Suppressor macrophage (primary cell): ENCODE measurements at regions not wholly inside any gene's neighbourhood (a gene's known extent, or its start where the extent isn't known, plus 50 kb on each side); places are given as distances from the start of the nearest gene placed in this dataset.

Experiments used
- DNase-seq, 4 experiments: peaks; one replicate each; pipeline ENCODE4 v3.0.0-alpha.2; 2020 to 2022

DNA sequence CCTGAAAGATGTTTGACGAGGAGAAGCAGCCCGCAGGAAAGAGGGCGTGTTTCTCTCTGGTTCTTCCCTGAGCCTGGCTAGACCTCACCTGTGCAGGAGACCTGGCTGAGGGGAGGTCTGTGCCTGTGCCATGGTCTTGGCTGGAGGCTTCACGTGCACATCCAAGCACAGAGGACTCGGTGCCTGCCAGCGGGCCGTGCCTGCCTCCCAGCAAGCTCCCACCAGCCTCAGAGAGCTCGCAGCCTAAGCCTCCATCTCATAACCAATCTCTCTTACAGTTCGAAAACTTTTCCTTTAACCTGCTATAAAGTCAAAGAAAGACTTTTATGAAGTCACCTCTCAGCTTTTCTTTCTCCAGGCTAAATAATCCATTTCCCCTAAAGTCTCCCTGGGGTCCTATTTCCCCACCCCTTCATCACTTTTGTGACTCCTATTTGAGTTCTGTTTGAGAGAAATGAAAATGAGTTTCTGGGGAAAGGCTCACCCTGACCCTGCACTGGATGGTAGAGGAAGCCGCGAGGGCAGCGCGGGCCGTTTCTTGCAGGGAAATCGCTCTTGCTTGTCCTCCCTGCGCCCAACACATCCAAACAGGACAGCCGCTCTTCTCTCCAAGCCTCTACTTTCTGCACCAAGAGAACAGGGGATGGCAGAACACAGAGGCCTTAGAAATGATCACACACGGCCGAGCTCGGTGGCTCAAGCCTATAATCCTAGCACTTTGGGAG, 521.0 kb downstream of the SOX11 start:
- DNase-seq = no peak

DNA sequence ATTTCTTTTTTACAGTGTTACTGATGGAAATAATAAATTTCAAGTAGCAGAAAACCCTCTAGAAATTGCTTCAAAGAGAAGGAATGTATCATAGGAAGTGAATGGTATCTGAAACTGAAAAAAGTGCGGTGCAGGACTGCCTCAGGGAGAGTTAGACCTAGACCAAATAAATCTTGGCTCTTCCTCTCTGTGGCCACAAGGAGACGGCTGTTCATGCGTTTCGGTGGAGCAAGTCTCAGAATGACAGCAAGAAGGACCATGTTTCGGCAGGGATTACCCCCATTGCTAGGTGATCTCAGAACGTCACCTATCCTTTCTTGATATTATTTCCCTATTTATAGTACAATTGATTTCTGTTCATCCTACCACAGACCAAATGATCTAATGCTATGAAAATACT, 522.3 kb downstream of the SOX11 start:
- no peak for DNase-seq

DNA sequence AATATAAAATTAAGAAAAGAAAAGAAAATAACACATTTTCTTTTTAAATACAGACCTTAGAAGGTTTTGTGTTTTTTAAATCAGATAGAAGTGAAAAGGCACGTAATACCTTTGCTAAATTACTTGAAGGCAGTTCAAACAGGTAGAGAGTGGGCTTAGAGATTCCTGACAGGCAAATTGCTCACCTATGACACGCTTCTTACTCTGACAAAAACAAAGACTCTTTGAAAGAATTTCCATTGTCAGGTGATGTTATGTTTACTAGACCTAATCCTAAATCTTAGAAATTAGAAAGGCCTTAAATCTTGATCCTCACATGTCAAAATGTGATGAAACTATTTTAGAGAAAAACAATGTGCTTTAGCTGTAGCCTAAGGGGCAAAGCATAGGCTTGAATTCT, 522.9 kb downstream of the SOX11 start:
- no peak for DNase-seq

DNA sequence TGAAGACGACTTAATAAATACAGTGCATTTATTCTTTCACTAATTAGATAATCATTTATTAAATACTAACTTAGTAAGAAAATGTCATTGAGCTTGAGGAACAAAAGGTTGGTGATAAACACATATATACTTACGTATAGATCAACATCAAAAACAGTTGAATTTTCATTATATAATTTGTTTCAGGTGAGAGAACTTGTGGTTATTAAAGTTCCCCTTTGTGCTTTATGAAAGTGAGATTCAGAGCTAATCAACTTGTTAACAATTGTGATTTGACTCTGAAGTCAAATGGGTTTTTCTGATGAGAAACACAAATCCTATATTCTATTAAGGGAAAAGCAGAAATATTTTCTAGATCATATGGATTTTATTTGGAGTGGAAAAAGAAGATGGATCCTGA, 524.0 kb downstream of the SOX11 start:
- no peak for DNase-seq

DNA sequence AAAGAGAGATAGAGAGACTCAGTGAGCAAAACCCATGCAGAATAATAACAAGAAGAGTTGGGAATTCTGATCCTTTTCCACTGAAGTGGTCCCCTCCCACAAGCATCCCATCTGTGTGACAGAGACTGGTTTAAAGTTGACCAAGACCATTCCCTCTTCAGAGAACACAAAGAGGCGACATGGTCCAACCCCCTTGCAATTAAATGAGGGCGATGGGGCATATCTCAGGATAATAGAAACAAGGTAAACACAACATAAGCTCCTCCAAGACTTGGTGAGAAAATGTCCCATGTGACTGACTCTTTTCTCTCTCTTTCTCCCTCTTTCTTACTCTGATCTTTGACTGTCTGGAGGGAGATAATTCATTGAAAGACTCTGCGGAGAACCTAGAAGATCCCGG, 526.7 kb downstream of the SOX11 start:
- no peak for DNase-seq

DNA sequence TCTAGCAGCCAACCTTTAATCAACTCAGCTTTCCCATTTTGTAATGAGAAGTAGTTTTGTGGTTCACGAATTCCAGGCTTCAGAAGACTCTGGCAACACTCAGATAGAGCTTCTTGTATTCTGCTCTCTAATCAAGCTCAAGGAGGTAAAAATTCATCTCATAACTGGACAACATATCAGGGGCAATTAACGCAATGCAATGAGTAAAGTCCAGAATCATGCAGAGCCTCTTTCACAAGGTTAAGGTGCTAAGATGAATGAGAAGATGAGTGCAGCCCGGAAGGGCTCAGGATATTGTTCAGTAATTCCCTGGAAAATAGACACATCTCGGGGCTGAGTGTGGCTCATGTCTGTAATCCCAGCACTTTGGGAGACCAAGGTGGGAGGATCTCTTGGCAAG, 527.7 kb downstream of the SOX11 start:
- no peak for DNase-seq

DNA sequence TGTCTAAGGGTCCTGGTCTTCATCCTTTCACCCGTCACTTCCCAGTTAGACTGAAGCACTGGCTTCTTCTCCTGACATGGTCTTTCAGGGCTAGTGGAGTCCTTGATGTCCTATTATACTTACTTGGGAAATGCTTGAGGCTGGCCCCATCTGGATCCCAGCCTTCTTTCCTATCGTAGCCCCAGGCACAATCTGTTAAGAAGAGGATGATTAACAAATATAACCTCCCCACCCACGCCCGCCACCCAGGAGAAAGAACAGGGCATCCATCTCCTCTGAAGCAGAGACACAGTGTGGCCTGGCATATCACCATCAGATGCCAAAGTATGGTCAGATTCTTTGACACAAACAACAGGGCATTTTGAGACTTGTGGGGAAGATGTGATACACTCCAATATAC, 530.1 kb downstream of the SOX11 start:
- DNase-seq = no peak

DNA sequence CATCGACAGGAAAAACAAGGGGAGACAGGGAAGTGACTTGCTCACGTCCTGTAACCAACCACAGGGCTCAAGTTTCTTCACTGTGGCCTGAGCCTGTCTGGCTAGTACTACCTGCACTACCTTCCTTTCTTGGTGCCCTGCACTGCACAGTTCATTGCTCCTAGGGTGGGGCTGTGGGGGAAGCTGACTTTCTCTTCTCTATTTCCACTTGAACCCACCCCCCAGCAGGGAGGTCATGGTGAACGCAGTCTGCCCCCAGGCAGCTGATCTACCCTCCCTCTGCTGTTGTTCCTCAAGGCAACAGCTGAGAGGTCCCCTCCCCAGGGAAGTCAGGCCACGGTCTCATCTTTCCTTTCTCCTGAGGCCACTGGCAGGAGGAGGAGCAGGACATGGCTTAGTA, 532.1 kb downstream of the SOX11 start:
- no peak for DNase-seq

DNA sequence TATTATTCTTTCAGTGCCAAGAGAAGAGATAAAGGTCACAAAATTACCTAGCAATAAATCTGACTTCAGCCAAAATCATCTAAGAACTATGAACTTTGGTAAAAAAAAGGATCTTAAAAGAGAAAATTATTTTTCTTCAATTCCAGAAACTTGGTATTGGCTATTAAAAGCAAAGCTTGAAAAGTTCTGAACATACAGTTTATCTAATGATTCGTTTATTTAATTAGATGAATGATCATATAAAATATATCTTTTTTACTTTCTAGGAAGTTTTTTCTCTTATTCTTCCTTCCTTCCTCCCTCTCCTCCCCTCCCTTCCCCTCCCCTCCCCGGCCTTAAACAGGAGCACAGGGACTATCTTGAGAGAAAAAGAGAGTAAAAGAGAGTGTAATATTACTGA, 536.1 kb downstream of the SOX11 start:
- DNase-seq = no peak

DNA sequence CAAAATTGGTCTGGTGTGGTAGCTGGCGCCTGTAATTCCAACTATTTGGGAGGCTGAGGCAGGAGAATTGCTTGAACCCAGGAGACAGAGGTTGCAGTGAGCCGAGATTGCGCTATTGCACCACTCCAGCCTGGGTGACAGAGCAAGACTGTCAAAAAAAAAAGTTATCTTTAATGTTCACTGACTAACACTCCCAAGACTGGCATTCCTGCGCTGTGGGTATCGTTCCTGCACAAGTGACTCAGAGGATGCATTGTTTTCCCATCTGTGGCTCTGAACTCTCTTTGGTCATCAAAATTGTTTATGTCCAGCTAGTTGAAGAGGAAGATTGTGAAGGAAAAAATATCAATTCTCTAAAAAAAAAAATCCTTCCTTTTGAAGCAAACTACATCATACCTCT, 539.0 kb downstream of the SOX11 start:
- no peak for DNase-seq

DNA sequence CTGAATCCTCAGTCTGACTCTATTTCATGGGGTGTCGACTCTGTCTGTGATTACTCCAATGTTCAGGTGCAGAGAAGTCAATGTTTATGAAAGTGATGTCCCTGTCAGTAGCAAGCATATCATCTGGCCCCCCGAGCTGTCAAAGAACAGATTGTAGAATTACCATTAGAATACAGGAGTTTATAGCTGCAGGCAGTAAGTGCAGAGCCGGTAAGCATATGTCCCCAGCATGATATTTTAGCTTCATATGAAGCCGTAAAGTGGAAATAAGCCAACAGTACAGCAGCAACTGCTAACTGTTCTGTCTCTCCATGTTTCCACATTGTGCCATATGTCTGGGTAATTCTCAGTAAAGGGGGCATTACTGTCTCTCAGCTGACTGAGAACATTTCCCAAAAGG, 541.8 kb downstream of the SOX11 start:
- no peak for DNase-seq

DNA sequence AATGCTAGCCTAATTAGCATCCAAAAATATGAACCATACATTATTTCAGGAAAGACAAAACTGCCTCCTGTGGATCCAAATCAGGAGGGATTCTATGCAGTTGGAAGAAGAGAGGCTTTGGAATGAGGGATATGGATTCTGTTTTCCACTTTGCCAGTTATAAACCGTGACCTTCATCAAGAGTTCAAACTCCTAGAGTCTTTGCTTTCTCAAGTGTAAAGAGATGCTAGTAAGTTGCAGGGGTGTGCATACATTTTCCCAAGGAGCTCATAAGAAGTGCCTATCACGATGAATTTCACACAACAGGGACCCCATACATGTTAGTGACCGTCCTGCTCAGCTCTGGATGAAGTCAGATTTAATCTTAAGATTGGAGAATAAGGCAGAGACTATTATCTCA, 542.5 kb downstream of the SOX11 start:
- DNase-seq = no peak

DNA sequence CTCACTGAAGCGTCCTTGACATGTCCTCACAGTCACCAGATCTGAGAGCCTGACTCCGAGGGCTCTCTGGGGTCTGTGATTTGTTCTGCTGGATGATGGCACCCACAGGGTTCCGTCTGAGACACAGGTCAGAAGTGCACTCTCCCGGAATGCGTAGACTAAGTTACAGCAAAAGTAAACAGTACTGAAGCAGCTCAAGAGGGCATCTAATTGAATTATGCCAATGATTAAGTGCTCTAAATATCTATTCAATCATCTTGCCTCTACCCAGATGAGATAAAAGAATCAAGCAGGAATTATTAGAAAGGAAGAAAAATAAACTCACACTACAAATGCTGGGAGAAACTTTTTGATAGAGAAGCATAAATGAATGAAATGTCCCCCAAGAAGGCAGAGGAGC, 544.1 kb downstream of the SOX11 start:
- no peak for DNase-seq

DNA sequence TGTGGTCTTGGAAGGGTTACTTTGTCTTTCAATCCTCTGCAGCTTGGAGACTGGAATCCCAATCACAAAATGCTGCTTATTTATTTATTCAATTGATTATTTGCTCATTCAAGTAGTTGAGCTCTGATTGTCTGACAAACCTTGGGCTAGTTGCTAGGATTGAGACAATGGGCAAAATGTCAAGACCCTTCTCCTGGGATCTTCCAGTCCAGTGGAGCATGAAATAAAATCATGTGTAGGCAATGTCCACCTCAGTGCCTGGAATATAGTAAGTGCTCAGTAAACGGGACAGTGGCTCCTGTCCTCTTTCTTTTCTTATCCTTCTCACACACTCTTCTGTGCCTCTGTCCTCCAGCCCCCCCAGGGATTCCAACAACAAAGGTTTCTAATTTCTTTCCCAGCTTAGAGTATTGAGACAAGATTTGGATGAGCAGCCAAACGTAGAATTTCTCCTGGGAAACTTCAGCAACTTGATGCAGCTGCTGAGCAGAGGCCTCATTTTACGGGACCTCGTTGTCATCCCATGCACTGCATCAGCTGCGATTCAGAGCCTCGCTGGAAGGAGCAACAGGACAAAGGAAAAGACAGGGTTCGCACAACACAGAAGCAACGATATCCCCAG, 545.0 kb downstream of the SOX11 start:
- no peak for DNase-seq

DNA sequence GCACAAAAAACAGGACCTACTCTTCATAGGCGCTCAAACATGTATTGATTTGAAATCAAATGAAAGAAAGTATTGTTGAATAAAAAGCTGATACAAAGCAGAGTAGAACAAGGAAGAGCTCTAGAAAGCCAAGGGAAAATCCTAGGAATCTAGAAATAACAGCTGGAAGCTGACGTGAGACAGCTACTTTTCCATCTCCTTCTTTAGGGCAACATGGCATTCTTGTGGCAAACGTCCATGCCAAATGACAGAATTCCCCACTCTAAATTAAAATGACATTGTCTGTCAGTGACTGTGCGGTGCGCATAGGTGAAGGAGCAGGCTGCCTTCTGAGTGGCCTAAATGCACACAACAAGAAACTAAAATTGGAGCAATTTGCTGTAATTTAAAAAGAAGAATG, 557.4 kb downstream of the SOX11 start:
- DNase-seq = no peak

DNA sequence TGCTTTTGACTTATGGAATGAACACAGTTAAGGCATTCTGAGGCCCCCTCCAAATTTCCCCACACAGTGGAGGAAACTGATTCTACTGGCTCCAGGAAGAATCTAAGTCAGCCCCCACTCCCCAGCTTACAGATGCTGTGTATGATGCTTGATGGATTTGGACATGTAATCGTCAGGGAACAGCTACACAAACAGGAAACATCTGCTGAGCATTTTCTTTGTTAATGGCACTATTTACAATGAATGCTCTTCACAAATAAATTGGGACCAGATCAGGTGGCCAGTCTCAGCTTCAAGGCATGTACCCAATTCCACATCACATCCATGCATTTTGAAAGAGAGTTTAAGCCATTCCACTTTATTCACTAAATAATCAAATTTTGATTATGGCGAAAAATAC, 562.3 kb downstream of the SOX11 start:
- DNase-seq = no peak

DNA sequence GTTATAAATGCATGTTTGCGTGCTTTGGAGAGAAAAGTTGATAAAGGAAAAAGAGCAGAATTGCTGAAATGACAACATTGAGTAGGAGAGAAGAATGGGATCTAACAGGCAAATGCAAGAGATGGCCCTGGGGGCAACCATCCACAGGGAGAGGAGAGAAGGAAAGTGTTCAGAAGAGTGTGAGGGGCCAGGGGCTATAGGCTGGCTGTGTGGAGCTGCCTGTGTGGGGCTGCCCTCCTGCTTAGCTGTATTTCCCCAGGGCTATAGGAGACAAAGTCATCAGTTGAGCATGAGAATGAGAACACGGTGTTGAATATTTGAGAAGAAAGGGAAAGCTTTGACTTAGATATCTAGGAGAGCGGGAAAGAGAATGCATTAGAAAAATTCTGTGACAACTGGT, 572.0 kb downstream of the SOX11 start:
- no peak for DNase-seq

DNA sequence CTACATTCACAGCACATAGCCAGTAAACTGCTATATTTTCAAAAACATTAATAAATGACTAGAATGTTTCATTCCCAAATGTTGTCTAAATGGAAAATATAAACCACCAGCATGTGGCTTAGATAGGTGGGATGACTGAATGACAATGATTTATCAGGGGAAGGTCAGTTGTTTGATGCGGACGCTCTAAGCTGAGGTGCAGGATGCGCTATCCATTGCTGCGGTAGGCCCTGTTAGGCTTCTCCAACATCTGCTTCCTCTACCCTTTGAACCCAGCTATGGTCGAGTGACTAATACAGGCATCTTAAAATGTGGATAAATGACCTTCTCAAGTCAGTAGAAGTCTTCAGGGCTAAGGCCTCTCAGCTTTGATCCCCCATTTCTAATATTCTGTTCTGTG, 584.2 kb downstream of the CMPK2 start:
- DNase-seq = no peak

DNA sequence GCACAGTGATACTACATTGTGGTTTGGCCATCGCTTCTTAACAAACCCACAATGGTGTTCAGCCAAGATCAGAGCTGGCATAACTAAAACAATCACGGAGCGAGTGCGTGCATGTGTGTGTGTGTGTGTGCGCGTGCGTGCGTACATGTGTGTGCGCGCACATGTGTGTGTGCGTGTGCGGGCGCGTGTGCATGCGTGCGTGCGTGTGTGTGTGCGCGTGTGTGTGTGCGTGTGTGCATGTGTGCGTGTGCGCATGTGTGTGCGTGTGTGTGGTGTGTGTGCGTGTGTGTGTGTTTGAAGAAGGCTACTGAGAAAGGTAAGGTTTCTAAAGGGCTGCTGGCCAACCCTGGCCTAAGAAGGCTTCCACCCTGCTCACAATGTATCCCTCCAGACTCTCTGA, 582.4 kb downstream of the CMPK2 start:
- no peak for DNase-seq

DNA sequence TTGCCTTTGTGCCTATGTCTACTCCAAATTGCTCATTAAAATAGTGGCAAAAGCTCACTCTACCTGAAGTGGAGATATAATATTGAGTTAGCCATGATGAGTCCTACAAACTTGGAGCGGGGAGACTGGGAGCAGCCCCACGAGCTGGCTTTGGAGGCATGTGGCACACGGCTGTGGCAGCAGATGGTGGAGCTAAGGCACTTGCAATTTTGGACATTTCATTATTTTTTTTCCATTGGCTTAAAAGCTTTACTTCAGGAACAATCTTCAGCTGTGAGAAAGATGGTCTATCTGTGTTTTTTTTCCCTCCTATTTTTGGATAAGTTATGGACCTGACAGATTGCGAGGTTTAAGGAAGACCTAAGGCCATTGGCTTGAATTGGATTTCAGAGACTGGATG, 578.3 kb downstream of the CMPK2 start:
- DNase-seq = no peak

DNA sequence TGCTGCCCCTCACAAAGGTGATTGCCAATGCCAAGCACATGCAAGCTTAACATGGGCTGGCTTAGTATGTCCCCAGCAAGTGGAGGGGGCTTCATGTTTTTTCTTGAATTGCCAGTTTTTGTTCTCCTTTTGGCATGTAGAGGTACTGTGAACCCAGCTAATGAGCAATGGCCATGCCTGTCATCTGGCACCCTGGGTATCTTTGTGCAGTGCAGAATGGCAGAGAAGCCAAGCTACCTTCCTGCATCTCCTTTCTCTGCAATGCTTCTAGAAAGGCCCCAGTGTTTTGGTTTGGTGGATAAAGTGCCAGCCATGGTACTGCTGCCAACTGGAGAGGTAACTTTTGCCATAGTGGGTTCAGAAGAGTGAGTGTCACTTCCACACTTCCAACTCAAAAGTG, 576.9 kb downstream of the CMPK2 start:
- no peak for DNase-seq

DNA sequence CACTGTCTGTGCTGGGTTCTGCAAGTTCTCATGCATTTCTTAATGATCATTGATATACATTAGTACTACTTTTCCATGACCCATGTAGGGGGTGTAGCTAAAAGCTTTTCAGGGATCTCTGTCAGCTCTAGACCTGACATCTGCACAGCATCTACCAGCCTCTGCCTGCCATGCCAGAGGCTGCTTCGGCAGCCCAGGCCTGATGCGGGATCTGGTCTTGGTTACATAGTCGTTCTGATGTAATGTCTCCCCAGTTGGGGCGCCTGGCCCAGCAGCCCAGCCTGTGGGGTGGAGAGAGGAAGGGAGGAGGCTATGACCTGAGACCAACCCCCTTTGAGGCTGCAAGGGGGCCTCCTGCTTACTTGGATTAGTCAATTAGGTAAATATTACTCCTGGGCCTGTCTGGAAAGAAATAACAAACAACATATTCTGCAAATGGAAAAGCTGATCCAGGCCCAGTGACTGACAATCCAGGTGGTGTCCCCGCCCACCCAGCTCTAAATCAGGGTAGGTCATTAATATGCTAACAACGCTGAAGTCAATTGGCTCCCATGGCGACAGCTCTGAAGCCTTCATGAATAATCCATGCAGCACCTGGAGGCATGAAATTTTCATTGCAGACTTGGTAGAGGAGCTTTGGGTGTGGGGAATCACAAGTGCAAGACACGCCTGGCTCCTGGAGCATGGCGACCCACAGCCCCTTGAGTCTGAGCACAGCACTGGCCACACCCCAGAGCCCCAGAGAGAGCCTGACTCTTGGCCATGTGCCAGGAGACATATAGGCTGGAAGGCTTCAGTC, 575.3 kb downstream of the CMPK2 start:
- DNase-seq = no peak

DNA sequence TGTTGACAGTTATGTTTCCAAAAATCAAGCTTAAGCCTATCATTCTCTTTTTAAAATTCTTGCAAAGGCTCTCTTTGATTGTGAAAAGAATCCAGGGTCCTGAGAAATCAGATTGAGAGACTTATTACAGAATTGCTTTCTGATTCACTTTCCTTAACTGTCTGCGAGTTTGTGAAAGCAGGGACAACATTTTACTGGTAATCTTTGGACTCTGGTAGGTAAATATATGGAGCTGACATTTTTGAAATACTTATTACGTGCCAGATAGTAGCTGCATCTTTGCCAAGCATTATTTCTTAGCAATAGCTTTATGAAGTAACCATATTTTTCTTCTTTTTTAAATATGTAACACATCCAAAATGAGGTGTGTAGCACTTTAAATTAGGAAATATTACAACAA, 570.9 kb downstream of the CMPK2 start:
- no peak for DNase-seq

DNA sequence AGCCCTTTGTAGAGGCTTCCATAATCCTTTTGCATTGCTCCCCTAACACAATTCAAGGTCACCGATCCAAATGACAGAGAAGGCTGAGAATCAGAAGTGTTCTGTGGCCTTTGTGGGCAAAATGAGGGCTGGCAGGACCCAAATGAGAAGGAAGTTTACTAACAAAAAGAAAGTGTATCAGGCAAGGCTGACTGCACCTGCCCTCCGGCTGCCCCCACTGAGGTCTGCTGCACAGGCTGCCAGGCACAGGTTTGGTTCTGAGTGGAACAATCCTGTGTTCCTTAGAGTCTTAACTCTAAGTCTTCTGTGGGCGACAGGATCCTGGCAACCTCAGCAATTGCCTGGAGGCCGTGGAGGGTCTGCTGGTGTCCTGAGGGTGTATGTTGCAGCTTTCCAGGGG, 568.5 kb downstream of the CMPK2 start:
- DNase-seq = no peak
